ENCODE measurements at regions not wholly inside any gene's neighbourhood (a gene's known extent, or its start where the extent isn't known, plus 50 kb on each side); places are given as distances from the start of the nearest gene placed in this dataset.

DNA sequence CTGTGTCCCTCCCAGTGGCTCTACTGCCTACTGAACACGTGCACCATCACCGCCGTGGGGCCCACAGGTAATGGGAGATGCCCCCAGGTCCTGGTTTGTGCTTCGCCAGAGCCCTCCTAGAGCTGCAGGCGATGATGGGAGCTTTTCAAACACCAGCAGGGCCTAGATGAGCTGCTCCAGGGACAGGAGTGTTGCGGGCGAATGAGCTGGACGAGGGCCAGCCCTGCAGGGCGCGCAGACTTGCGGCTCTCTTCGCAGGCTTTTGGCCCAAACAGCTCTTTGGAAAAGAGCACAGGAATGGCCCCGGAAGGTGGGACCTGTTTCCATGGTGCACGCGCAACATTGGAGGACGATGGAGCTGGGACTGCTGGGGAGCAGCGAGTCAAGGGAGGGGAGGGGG, 409.3 kb upstream of the SULF2 start:
- no peak for DNase-seq

GRCh38 chr20:48193627-48194425, 408.5 kb upstream of the SULF2 start:
- DNase-seq = no peak

- DNase-seq = no peak
Observed at GRCh38 chr20:48192109-48192508, 406.8 kb upstream of the SULF2 start.

DNA sequence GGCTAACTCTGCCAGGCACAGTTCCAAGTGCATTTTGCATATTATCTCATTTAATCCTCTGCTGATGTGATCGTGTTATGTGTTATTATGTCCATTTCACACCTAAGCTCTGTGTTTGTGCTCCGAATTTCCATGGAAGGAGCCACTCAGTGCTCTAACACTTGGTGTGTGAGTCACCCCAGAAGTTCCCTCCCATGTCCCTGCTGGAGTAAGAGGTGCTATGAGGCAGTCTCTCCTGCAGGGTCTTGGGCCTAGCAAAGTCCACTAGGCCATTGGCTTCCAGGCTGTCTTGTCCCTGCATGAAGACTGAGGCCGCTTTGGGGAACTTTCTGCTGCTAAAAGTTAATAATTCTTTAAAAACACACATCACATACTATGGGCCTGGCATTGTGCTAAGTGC, 405.9 kb upstream of the SULF2 start:
- DNase-seq = no peak

- no peak for DNase-seq
Observed at GRCh38 chr20:48190757-48191156, 405.5 kb upstream of the SULF2 start.

DNA sequence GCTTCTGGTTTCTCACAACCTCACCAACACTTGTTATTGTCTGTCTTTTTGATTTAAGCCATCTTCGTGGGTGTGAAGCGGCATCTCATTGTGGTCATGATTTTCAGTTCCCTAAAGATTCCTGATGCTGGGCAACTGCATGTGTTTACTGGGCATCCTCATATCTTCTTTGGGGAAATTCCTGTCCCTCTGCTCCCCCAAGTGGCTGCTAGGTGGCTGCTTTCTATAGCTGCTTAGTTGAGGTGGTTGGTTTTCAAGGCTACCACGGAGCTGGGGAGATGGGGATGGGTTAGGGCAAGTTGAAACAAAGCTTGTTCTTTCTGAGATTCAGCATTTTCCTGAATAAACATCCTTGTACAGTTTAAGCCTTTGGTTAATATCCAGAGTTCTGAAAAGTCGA, 403.9 kb upstream of the SULF2 start:
- no peak for DNase-seq

- no peak for DNase-seq
Observed at GRCh38 chr20:48187851-48188250, 402.6 kb upstream of the SULF2 start.

- no peak for DNase-seq
Observed at GRCh38 chr20:48186915-48187314, 401.6 kb upstream of the SULF2 start.

GRCh38 chr20:48186447-48186846, 401.2 kb upstream of the SULF2 start:
- no peak for DNase-seq

DNA sequence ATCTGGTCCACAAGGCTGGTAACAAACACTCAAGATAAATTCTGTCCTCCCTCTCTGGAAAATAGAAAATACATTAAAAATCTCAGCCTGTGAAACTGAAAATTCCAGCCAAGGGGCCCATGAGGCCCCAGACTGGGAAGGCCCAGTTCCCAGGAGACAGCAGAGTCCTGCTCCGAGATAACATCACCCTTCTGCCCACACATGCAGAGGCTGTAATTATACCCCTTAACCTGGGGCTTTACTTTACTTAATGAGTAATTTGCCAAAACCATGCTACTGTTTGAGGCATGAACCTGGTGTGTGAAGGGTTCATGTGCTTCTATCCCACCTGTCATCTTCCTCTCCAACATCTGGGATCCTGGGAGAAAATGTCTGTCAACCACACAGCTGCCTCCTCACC, 398.9 kb upstream of the SULF2 start:
- no peak for DNase-seq

DNA sequence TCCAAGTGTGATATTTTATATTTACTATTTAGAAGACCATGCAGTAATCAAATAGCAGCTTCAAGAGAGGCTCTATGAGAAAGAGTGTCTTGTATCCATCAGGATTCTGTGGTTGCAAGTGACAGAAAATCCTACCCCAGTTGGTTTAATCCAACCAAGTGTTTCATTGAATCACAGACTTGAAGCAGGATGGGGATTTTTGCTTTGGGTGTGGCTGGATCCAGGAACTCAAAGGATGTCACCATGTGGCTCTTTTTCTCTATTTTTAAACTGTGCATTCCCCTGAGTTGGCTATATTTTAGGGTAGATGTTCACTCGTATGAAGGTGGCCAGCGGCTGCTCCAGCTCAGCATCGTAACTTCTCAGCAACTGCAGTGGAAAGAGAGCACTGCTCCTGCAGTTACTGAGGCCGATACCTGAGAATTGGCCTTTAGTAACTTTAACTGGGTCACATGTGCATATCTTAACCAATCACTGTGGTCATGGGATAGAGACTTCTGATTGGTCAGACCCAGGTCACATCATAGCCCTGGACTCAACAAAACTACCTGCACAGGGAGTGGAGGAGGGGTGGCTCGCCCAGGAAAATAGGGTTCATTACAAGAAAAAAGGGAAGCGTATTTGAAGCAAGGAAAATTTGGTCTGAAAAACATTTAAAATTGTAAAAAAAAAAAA, 396.1 kb upstream of the SULF2 start:
- no peak for DNase-seq

GRCh38 chr20:48180618-48181017, 395.3 kb upstream of the SULF2 start:
- DNase-seq = no peak

GRCh38 chr20:48180024-48180423, 394.7 kb upstream of the SULF2 start:
- DNase-seq = no peak

GRCh38 chr20:48178633-48179032, 393.4 kb upstream of the SULF2 start:
- no peak for DNase-seq

DNA sequence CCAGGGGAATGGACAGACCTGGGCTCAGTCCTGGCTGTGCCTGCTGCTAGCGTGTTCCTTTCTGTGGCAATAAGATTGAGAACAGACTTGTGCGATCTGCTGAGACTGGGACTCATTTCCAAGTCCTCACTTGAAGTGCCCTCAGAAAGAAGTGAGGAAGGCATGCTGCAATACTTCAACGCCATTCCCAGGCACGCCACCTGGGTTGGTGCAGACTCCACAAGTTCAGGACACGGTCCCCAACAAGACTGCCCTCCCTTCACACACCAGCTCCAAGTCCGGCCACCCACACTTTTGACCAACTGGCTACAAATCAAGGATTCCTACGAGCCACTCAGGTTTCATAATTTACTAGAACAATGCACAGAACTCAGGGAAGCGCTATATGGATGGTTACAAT, 391.8 kb upstream of the SULF2 start:
- no peak for DNase-seq

DNA sequence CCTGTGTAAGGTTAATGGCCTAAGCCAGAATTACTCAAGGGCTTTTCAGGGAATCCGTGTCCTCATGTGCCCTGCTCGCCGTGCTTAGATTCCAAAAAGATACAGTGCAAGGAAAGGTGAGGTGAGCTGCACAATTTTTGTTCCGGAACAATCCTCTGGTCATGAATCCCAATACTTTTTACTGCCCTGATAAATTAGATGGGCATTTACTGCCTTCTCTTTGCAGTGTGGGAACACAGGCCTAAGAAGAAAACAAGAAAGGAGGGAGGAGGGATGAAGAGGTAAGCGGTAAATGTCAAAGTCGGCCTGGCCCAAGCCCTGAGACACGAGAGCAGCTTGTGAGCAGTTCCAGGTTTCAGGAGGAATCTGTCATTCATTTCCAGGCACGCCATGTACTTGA, 390.9 kb upstream of the SULF2 start:
- no peak for DNase-seq

DNA sequence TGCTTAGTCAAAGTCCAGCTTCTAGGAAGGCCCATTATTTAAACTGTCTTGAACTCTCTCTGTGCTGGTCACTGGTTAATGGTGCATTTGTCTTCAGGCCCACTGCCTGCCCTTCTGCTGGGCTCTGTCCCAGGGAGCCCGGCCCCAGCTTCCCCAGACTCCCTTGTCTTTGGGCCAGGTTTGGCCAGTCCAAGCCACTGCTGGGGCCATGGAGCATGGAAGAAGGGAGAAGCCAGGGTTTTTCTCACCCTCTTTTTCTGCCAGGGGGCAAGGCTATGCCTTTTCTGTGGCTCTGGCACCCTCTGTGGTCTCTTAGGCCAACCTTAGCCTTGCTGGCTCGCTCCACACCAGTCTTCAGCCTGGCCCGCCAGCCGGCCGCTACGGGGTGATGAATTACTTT, 390.0 kb upstream of the SULF2 start:
- no peak for DNase-seq

- DNase-seq = no peak
Observed at GRCh38 chr20:48172357-48172702, 387.0 kb upstream of the SULF2 start.

DNA sequence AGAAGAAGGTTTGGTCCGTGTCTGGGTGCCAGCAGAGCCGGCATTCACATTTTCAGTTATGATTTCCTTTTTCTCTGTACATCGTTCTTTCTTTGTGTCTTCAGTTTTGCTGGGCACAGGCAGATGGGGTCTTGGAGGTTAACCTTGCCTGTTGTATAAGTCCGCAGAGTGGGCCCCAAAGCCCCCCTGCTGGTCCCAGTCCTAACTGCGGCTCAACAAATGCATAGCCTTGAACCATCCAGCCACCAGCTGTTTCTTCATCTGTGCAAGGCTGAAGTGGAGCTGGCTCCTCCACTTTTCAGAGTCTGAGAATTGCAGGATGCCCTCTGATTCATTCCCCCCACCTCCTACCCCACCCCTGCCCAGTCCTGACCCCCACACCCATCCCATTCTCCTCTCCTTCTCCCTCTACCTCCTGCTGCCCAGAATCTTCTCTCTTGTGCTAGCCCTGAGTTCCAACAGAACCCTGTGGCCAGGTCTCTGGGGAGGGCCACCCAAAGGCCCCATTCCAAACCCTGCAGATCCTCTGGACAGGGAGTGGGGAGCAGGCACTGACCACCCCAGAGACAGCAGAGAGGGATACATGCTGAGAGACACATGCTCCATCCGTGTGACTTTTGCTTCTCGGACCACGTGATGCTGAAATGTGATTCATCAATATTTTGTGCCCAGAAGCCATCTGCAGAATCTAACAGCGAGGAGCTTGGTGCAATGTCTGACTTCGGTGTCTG, 386.5 kb upstream of the SULF2 start:
- no peak for DNase-seq

DNA sequence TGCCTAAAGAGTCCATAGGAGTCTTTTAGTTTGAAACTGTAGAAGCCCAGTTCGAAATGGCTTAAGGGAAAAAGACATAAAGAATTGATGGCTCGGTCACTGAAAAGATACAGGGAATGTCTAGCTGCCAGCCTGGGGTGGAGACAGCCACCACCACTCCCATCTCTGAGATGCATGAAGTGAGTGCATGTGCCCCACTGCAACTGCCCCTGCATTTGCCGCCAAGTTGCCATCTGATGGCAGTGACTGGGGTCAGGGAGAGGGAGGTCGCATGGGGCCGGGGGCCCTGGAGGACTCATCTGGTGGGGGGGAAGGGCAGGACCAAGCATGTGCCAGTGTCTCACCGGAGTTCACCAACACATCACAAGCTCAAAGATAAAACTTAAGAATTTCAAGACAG, 385.8 kb upstream of the SULF2 start:
- DNase-seq = no peak

DNA sequence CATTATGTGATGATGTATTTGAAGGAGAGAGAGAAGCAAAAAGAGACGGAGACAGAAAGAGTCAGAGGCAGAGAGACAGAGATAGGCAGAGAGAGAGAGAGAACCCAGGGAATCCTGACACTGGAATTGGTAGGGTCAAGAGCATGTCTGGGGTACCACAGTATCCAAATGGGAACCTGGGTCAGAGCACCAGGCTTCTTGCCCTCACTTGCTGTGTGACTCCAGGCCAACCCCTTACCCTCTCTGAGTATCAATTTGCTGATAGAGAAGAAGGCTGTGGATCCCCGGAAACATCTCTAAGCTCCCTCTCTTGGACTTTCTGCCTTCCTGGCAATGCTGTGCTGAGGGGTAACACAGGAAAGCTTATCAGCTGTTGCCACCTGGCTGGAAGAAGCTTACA, 385.3 kb upstream of the SULF2 start:
- no peak for DNase-seq

DNA sequence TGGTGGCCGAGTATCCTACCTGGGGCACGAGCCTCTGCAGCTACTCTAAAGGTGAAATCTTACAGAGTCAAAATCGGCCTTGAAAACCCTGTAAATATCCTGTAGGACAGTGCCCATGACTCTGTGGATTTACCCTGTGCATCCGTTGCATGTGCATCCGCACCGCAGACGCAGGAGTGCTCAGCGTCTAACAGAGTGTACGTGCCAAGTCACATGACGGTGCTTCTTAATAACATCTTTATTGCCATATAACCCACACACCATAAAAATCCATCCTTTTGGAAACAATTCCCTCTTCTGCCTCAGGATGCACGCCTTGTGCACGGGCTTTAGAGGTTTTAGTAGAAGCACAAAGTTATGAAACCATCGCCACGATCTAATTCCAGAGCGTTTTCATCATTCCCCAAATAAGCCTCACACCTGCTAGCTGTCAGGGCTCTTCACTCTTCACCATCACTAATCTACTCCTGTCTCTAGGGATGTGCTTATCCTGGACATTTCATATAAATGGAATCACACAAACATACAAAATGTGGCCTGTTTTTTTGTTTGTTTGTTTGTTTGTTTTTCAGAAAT, 384.5 kb upstream of the SULF2 start:
- no peak for DNase-seq

DNA sequence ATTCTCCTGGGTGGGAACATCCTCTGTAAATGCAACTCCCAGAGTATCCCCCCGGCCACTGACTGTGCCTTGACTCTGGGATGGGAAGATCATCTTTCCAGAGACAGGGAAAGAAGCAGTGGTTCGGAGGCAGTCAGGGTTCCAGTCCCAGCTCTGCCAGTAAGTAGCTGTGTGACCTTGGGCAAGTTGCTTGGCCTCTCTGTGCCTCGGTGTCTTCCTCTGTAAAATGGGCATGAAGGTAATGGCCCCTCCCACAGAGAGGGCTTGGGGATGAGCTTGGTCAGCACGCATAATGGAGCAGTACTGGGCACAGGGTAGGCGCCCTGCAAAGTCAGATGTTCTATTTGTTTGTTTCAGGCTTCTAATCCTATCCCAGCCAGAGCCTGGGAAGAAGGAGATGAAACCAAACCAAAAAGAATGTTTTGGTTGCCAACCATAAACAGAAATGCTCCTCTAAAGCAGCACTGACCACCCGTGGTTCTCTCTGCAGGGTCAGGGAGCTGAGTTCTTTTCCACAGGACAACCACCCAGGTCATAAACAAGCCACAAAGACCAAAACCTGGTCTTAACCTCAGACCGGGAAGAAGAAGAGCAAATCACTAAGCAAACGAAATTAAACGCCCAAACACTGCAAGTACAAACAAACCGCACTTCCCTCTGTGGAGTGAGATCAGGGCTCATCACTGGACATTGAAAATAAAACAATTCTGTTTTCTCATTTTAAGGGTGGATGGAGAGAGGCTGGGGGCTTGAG, 381.0 kb upstream of the SULF2 start:
- no peak for DNase-seq
